ENCODE measurements at regions not wholly inside any gene's neighbourhood (a gene's known extent, or its start where the extent isn't known, plus 50 kb on each side); places are given as distances from the start of the nearest gene placed in this dataset.

DNA sequence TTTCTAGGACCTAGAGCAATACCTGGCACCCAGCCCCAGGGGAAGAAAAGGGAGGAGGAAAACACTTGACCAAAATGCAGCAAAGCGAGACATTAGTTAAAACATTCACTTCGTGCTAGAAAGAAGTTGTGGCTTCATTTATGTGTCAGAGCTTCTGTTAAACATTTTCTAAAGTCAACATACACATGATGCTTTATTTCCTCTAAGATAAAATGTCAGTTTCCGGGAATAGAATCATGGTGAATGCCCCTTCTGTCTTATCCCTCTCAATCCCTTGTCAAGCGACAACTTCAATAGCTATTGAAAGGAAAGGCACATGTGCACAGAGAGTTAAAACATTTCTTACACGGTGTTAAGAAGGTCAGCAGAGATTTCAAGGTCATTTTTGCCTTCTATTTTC is 404.6 kb upstream of the CWC22 start:
- no peak for TF ChIP-seq GATA3 (IDR thresholded peaks at IDR 0.05; ENCODE audit: low read depth, low read length)
- TF ChIP-seq GATA2 (IDR thresholded peaks at IDR 0.05; ENCODE audit: low read depth, low read length) = no peak

DNA sequence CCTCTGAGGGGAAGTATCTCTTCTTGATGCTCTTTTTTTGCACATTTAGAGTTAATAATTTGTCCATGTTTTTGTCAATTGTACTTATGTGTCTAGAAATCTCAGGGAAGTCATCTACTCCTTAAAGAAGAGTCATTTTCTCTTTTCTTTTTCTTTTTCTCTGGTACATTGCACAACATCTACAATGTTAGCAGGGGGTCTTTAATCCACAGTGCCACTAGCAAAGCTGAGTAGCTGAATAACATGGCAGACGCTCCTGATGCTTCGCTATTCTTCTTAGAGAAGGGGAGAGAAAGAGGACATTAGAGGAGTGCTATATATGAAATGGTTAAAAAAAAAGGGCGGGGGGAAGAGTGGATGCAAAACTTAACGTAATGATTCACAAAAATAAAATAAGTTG is 399.6 kb upstream of the CWC22 start:
- TF ChIP-seq GATA2 (IDR thresholded peaks at IDR 0.05; ENCODE audit: low read depth, low read length) (no peak), GATA3 (IDR thresholded peaks at IDR 0.05; ENCODE audit: low read depth, low read length) (no peak)

DNA sequence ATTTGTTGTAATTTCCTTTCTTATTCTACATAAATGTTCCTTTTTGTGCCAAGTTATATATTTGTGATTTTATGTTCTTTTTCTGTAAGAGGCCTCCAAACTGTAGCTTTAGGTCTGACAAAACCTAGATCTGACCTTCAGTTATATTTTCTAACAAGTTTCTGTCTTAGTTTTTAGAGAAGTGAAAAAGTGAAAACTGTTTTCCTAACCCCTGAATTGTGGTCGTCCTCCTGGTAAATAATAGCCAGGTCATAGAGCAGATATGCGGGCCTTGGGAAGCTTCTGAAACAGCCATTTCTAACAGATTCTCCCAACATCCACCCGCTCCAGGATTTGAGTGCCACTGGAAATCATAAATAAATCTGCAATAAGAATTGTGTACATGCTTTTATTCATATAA is 398.4 kb upstream of the CWC22 start:
- no peak for TF ChIP-seq GATA2 (IDR thresholded peaks at IDR 0.05; ENCODE audit: low read depth, low read length)
- no peak for TF ChIP-seq GATA3 (IDR thresholded peaks at IDR 0.05; ENCODE audit: low read depth, low read length)

DNA sequence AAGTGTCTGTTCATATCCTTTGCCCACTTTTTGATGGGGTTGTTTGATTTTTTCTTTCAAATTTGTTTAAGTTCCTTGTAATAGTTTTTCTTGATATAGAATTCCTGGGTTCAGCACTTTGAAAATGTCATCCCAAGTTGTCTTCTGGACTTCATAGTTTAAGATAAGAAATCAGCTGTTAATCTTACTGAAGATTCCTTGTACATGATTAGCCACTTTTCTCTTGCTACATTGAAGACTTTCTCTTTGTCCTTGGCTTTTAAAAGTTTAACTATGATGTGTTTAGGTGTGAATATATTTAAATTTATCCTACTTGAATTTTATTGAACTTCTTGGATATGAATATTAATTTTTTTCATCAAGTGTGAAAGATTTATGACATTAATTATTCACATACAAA is 387.2 kb upstream of the CWC22 start:
- no peak for TF ChIP-seq GATA2 (IDR thresholded peaks at IDR 0.05; ENCODE audit: low read depth, low read length)
- TF ChIP-seq GATA3 (IDR thresholded peaks at IDR 0.05; ENCODE audit: low read depth, low read length) = no peak

GRCh38 chr2:180385601-180386201 is 378.6 kb upstream of the CWC22 start:
- TF ChIP-seq GATA3 (IDR thresholded peaks at IDR 0.05; ENCODE audit: low read depth, low read length) = no peak
- no peak for TF ChIP-seq GATA2 (IDR thresholded peaks at IDR 0.05; ENCODE audit: low read depth, low read length)

DNA sequence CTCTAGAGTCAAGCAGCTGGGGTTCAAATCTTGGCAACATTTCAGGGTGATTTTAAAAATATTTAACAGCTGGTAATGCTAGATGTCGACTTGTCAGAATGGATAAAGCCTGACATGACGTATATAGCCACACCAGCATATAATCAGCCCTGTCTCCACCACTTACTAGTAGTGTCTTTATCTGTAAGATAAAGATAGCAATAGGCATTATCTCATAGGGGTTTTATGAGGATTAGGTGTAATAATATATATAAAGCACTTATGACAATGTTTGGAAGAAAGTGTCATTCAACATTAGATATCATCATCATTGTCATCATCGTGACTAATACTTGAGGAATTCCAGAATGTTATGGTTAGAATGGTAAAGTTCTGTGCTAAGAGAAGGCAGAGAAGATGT is 369.0 kb upstream of the CWC22 start:
- TF ChIP-seq GATA2 (IDR thresholded peaks at IDR 0.05; ENCODE audit: low read depth, low read length) (no peak), GATA3 (IDR thresholded peaks at IDR 0.05; ENCODE audit: low read depth, low read length) (no peak)

DNA sequence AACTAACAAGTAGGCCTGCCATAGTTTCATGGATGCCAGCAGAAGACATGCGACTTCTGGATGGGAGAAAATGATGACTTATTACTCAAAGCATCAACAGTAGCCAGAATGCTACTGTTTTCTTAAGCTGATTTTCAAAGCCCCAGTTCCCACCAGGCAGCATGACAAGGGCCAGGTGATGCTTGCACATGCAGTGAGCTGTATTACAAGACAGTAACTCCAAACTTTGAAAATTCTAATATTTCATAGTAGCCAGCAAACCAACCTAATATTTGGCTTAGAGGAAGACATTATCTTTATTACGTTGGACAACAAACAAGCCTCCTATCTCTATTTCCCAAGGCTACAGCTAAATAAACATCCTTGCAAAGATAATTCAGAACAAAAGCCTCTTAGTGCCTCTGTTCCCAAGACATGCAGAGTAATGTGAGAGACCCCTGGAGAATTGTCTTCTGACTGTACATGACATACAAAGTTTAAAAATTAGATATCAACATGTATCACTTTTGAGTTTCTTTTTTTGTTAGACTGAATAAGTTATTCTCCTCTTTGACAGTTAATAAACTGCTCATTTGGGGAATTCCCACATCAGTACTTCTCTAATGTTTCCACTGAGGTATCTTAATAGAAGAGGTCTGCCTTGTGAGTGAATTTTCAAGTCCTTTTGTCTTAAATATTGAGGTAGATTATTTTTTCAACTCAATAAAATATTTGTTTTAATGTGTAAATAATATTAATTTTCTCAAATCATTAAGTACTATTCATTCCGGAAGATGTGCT is 367.6 kb upstream of the CWC22 start:
- no peak for TF ChIP-seq GATA2 (IDR thresholded peaks at IDR 0.05; ENCODE audit: low read depth, low read length)
- TF ChIP-seq GATA3 (IDR thresholded peaks at IDR 0.05; ENCODE audit: low read depth, low read length) = no peak

DNA sequence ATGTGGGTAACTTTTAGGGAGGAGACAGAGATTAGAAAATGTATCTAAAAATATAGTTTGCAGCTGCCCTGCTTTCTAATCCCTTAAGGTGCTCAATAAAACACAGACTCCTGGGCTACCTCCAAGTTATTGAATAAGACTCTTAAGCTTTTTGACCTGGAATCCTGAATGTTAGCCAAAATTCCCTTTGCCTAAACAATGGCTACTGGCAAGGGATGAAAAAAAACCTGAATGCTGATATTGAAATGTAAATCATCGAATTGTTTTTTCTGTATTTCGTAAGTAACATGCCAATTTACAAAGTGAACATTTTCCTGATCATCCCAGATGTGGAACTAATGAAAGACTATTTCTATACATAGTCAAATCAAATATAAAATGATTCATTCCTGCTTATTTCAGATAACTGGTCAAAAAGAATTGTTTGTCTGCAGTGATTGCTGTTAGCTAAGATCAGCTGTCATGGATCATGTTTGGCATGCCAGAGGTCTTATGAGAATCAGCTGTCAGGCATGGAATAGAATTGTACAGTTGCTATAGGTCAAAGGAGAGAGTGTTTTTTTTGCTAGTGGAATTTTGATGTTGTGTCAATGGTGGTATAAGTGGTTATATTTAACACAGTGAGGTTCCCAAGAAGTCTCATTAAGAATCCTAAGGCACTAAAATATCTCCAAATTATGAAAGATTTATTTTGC is 363.6 kb upstream of the CWC22 start:
- TF ChIP-seq GATA3 (IDR thresholded peaks at IDR 0.05; ENCODE audit: low read depth, low read length) (no peak), GATA2 (IDR thresholded peaks at IDR 0.05; ENCODE audit: low read depth, low read length) (no peak)

GRCh38 chr2:180368881-180369280 is 361.8 kb upstream of the CWC22 start:
- TF ChIP-seq GATA2 (IDR thresholded peaks at IDR 0.05; ENCODE audit: low read depth, low read length) (no peak), GATA3 (IDR thresholded peaks at IDR 0.05; ENCODE audit: low read depth, low read length) (no peak)

DNA sequence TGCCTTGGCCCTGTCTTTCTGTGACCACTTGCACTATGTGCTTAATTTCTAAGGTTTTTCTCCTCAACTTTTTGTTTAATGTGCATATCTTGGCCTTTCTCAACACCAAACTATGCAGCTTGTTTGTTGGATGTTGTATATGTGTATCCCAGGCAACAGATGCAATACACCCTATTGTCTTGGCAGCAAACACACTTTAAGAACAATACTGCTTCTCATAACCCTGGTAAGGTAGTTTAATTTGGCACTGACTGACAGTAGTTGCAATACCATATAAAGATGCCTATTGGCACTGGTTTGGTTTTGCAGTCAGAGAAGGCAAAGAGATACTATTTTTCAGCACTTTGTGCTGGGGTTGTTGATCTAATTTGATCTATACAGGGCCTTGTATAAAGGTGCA is 360.7 kb upstream of the CWC22 start:
- no peak for TF ChIP-seq GATA3 (IDR thresholded peaks at IDR 0.05; ENCODE audit: low read depth, low read length)
- TF ChIP-seq GATA2 (IDR thresholded peaks at IDR 0.05; ENCODE audit: low read depth, low read length) = no peak

- no peak for TF ChIP-seq GATA3 (IDR thresholded peaks at IDR 0.05; ENCODE audit: low read depth, low read length)
- TF ChIP-seq GATA2 (IDR thresholded peaks at IDR 0.05; ENCODE audit: low read depth, low read length) = no peak
Measured at GRCh38 chr2:180366481-180366880, 359.4 kb upstream of the CWC22 start.

- TF ChIP-seq GATA3 (IDR thresholded peaks at IDR 0.05; ENCODE audit: low read depth, low read length) (no peak), GATA2 (IDR thresholded peaks at IDR 0.05; ENCODE audit: low read depth, low read length) (no peak)
Measured at GRCh38 chr2:180364719-180365118, 357.6 kb upstream of the CWC22 start.

DNA sequence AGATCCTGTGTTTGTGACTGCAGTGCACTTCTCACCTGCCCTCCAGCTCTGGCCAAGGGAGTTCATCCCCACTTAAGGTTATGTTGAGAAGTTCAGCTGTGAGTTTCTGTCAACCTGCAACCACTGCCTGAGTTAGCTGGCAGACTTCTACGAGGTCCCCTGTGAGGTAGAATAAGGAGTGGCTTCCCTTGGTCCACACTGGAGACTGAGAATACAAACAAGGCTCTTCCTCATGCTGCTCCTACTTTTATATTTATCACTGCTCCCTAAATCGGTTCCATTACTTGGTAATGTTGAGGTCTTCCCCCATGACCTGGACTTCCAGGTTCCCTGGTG is 353.2 kb upstream of the CWC22 start:
- TF ChIP-seq GATA2 (IDR thresholded peaks at IDR 0.05; ENCODE audit: low read depth, low read length) = no peak
- TF ChIP-seq GATA3 (IDR thresholded peaks at IDR 0.05; ENCODE audit: low read depth, low read length) = no peak

GRCh38 chr2:180359522-180360282 is 352.6 kb upstream of the CWC22 start:
- TF ChIP-seq GATA2 (IDR thresholded peaks at IDR 0.05; ENCODE audit: low read depth, low read length) (no peak), GATA3 (IDR thresholded peaks at IDR 0.05; ENCODE audit: low read depth, low read length) (no peak)
